ENCODE measurements at regions not wholly inside any gene's neighbourhood (a gene's known extent, or its start where the extent isn't known, plus 50 kb on each side); places are given as distances from the start of the nearest gene placed in this dataset.

DNA sequence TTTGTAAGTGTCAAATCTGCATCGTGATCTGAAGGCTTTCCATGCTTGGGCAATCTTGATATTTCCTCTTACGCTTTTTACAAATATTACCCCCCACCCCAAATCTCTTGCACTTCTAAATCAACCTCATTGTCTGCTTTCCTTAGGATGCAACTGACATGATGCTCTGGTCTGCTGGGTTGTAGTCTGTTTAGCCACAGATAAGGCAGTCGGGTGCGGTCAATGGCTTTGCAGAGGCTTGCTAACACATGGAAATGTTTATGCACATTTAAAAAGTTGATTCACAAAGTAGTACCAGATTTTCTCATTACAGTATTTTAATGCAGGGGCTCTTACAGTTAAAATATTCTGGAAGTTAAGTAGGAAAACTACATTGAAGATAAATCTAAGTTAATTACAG is 172.5 kb downstream of the BAMBI start:
- no peak overlapping the region for H3K4me2 ChIP-seq (ENCODE audit: low read length)
- H3K4me3 ChIP-seq (ENCODE audit: low read length) = no peak overlapping the region
- no peaks in the 10 kb centered on the region for H3K4me1 ChIP-seq (ENCODE audit: control insufficient read depth, low read length)
- no peaks in the 10 kb centered on the region for H3K27me3 ChIP-seq (ENCODE audit: control insufficient read depth, low read length)
- H3K36me3 ChIP-seq (ENCODE audit: control insufficient read depth, low read length) = no peaks in the 10 kb centered on the region
- no peak overlapping the region for H3K27ac ChIP-seq (ENCODE audit: low read depth, low read length)
- no peaks in the 10 kb centered on the region for H4K20me1 ChIP-seq (ENCODE audit: control insufficient read depth, insufficient read depth, low read depth, low read length)
- H3F3A ChIP-seq (ENCODE audit: control insufficient read depth, insufficient read depth) = no peaks in the 10 kb centered on the region
- H3K9me2 ChIP-seq (replicated peaks; ENCODE audit: control insufficient read depth, low read length) = no peaks in the 10 kb centered on the region
- TF ChIP-seq EZH2phosphoT487 (IDR thresholded peaks at IDR 0.05; ENCODE audit: borderline replicate concordance, low read length) (no peak), CTCF (IDR thresholded peaks at IDR 0.05; ENCODE audit: low read depth, low read length, poor library complexity, severe bottlenecking) (no peak)
- H3K79me2 ChIP-seq (ENCODE audit: control insufficient read depth, low read length) = no peaks in the 10 kb centered on the region
- H3K9me3 ChIP-seq (ENCODE audit: control insufficient read depth, insufficient read depth, low read length) = no peaks in the 10 kb centered on the region

GRCh38 chr10:28850784-28851183 is 173.5 kb downstream of the BAMBI start:
- no peaks in the 10 kb centered on the region for H3K79me2 ChIP-seq (ENCODE audit: control insufficient read depth, low read length)
- H3K27ac ChIP-seq (ENCODE audit: low read depth, low read length) = no peak overlapping the region
- TF ChIP-seq EZH2phosphoT487 (IDR thresholded peaks at IDR 0.05; ENCODE audit: borderline replicate concordance, low read length) (no peak), CTCF (IDR thresholded peaks at IDR 0.05; ENCODE audit: low read depth, low read length, poor library complexity, severe bottlenecking) (no peak)
- no peaks in the 10 kb centered on the region for H3K36me3 ChIP-seq (ENCODE audit: control insufficient read depth, low read length)
- no peaks in the 10 kb centered on the region for H3K9me2 ChIP-seq (replicated peaks; ENCODE audit: control insufficient read depth, low read length)
- no peaks in the 10 kb centered on the region for H3K9me3 ChIP-seq (ENCODE audit: control insufficient read depth, insufficient read depth, low read length)
- no peaks in the 10 kb centered on the region for H4K20me1 ChIP-seq (ENCODE audit: control insufficient read depth, insufficient read depth, low read depth, low read length)
- no peak overlapping the region for H3K4me2 ChIP-seq (ENCODE audit: low read length)
- H3K27me3 ChIP-seq (ENCODE audit: control insufficient read depth, low read length) = no peaks in the 10 kb centered on the region
- no peak overlapping the region for H3K4me3 ChIP-seq (ENCODE audit: low read length)
- no peaks in the 10 kb centered on the region for H3K4me1 ChIP-seq (ENCODE audit: control insufficient read depth, low read length)
- no peaks in the 10 kb centered on the region for H3F3A ChIP-seq (ENCODE audit: control insufficient read depth, insufficient read depth)

- no peak overlapping the region for H3K4me2 ChIP-seq (ENCODE audit: low read length)
- TF ChIP-seq CTCF (IDR thresholded peaks at IDR 0.05; ENCODE audit: low read depth, low read length, poor library complexity, severe bottlenecking) = no peak
- TF ChIP-seq EZH2phosphoT487 (IDR thresholded peaks at IDR 0.05; ENCODE audit: borderline replicate concordance, low read length) = no peak
Measured at GRCh38 chr10:28853195-28853594, 175.9 kb downstream of the BAMBI start.

DNA sequence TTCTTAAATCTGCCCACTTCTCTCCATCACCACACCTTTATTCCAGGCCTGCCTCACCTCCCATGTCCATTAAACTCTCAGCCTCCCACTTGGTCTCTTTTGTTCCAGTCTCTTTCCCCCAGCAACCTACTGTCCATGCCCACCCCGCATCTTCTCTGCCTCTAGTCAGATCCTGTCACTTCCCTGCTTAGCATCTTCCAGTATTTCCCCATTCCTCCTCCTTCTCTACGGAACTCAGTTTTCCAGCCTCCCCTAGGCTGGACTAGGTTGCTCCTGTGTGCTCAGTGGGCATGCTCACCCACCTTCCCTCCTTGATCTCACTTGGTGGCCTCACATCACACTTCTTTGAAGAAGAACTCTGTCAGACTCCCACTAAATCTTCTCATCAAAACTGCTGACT is 179.8 kb downstream of the BAMBI start:
- H3K27ac ChIP-seq (ENCODE audit: low read depth, low read length) = no peak overlapping the region
- H3K9me3 ChIP-seq (ENCODE audit: control insufficient read depth, insufficient read depth, low read length) = no peaks in the 10 kb centered on the region; the same call in 1 of the 2 replicates
- no peaks in the 10 kb centered on the region for H4K20me1 ChIP-seq (ENCODE audit: control insufficient read depth, insufficient read depth, low read depth, low read length)
- H3K4me3 ChIP-seq (ENCODE audit: low read length) = no peak overlapping the region
- H3F3A ChIP-seq (ENCODE audit: control insufficient read depth, insufficient read depth) = no peaks in the 10 kb centered on the region
- no peaks in the 10 kb centered on the region for H3K4me1 ChIP-seq (ENCODE audit: control insufficient read depth, low read length)
- no peaks in the 10 kb centered on the region for H3K36me3 ChIP-seq (ENCODE audit: control insufficient read depth, low read length)
- TF ChIP-seq CTCF (IDR thresholded peaks at IDR 0.05; ENCODE audit: low read depth, low read length, poor library complexity, severe bottlenecking) = no peak
- TF ChIP-seq EZH2phosphoT487 (IDR thresholded peaks at IDR 0.05; ENCODE audit: borderline replicate concordance, low read length) = no peak
- H3K9me2 ChIP-seq (replicated peaks; ENCODE audit: control insufficient read depth, low read length) = no peaks in the 10 kb centered on the region
- H3K79me2 ChIP-seq (ENCODE audit: control insufficient read depth, low read length) = no peaks in the 10 kb centered on the region
- no peaks in the 10 kb centered on the region for H3K27me3 ChIP-seq (ENCODE audit: control insufficient read depth, low read length)
- no peak overlapping the region for H3K4me2 ChIP-seq (ENCODE audit: low read length)

More at GRCh38 chr10:28853195-28853594, 175.9 kb downstream of the BAMBI start:
- Histone ChIP-seq H3K27ac (ENCODE audit: low read depth, low read length) (no peak overlapping the region), H3K27me3 (ENCODE audit: control insufficient read depth, low read length) (no peaks in the 10 kb centered on the region), H3K9me2 (replicated peaks; ENCODE audit: control insufficient read depth, low read length) (no peaks in the 10 kb centered on the region), H3K36me3 (ENCODE audit: control insufficient read depth, low read length) (no peaks in the 10 kb centered on the region), H3K4me1 (ENCODE audit: control insufficient read depth, low read length) (no peaks in the 10 kb centered on the region), H3K79me2 (ENCODE audit: control insufficient read depth, low read length) (no peaks in the 10 kb centered on the region), H3F3A (ENCODE audit: control insufficient read depth, insufficient read depth) (no peaks in the 10 kb centered on the region), H3K9me3 (ENCODE audit: control insufficient read depth, insufficient read depth, low read length) (no peaks in the 10 kb centered on the region; the same call in 1 of the 2 replicates), H3K4me3 (ENCODE audit: low read length) (no peak overlapping the region), H4K20me1 (ENCODE audit: control insufficient read depth, insufficient read depth, low read depth, low read length) (no peaks in the 10 kb centered on the region)

Measured in DOHH2 (cell line).